ENCODE measurements at regions not wholly inside any gene's neighbourhood (a gene's known extent, or its start where the extent isn't known, plus 50 kb on each side); places are given as distances from the start of the nearest gene placed in this dataset.

DNA sequence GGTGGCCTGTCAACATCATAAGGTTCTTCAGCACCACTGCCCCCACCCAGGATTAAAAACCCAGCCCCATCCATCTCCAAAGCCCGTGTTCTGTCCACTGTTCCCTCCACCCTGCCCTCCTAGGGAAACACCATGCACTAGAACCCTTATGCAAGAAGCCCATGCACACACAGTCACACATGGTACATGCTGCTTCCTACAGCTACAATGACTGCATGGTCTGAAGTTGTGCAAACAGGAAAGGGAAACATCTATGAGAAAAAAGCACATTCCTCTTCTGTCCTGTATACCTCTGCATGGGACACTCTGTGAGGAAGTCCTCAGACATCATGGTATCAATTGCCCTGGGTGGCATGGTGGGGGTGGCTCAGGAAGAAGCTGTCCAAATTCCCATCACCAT, 108.6 kb upstream of the MRPS22 start:
- WGBS, 2 donors: 83 to 92% methylated on average over 1 of the region's 1 CpG
- no peak overlapping the region for H3K4me3 ChIP-seq (ENCODE audit: low read depth, poor library complexity, severe bottlenecking)
- intact Hi-C loops (cut with DNase I; ENCODE audit: low total_unique reads): no loop called here
- DNase-seq (ENCODE audit: low spot score in 2 of 2): no peak
- TF ChIP-seq POLR2A (IDR thresholded peaks at IDR 0.05): no peak
- TF ChIP-seq, protein P1, sequence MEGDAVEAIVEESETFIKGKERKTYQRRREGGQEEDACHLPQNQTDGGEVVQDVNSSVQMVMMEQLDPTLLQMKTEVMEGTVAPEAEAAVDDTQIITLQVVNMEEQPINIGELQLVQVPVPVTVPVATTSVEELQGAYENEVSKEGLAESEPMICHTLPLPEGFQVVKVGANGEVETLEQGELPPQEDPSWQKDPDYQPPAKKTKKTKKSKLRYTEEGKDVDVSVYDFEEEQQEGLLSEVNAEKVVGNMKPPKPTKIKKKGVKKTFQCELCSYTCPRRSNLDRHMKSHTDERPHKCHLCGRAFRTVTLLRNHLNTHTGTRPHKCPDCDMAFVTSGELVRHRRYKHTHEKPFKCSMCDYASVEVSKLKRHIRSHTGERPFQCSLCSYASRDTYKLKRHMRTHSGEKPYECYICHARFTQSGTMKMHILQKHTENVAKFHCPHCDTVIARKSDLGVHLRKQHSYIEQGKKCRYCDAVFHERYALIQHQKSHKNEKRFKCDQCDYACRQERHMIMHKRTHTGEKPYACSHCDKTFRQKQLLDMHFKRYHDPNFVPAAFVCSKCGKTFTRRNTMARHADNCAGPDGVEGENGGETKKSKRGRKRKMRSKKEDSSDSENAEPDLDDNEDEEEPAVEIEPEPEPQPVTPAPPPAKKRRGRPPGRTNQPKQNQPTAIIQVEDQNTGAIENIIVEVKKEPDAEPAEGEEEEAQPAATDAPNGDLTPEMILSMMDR (IDR thresholded peaks at IDR 0.05): no peak

DNA sequence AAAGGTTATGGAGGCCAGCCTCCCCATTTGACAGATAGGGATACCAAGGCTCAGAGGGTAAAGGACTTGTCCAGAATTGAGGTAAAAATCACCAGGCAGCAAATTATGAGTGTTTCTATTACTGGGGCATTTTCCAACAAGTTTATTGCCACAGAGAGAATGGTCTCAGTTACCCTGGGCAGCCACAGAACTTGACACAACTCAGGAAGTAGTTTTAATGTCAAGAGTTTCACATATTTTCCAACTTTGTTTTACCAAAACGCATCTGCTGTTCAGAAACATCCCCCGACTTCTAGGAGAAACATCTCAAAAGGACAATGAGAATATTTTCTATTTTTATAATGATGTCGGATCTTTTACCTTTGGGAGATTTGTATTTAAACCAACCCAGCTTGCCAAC, 107.5 kb upstream of the MRPS22 start:
- TF ChIP-seq, protein P1 (IDR thresholded peaks at IDR 0.05): no peak
- TF ChIP-seq POLR2A (IDR thresholded peaks at IDR 0.05): no peak
- no peak for DNase-seq (ENCODE audit: low spot score in 2 of 2)
- intact Hi-C loops (cut with DNase I; ENCODE audit: low total_unique reads): no loop called here
- H3K4me3 ChIP-seq (ENCODE audit: low read depth, poor library complexity, severe bottlenecking): no peak overlapping the region
- 61 to 64% methylated on average over 3 of the region's 3 CpGs for WGBS, 2 donors

DNA sequence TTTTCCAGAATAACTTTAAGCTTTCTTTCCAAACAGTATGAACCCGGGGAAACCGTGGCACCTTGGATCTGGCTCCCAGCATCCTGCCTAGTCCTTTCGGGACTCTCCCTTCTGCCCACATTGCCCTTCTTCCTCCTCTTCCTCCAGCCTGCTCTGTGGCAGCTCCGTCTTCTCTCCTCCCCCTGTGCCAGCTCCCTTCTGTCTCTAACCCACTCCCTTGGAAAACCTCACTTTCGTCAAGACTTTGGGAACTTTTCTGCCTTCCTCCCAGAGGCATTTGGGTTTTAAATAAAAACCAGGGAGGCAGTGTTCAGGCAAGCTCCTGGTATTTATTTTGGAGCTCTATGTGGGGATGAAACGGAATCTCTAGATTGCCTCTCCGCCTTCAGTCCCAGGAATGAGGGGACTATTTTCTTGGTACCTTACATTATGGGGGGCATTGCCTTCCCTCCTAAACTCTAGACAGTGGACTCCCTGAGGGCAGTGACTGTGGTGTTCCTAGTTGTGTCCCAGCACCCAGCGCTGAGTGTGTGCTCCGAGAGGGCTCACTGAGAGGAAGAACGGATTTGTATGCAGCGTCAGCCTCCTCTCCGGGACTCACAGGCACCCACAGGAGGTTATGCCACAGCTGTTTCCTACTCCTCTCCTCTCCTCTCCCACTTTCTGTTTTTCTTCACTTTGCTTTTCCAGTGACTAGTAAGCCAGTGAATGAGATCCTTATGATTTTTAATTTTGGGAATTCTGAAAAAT, 105.4 kb upstream of the MRPS22 start:
- TF ChIP-seq, protein P1 (IDR thresholded peaks at IDR 0.05): no peak
- TF ChIP-seq POLR2A (IDR thresholded peaks at IDR 0.05): no peak
- no peak for DNase-seq (ENCODE audit: low spot score in 2 of 2)
- WGBS, 2 donors: 36 to 40% methylated on average over 12 of the region's 12 CpGs
- intact Hi-C loops (cut with DNase I; ENCODE audit: low total_unique reads): no loop called here
- H3K4me3 ChIP-seq (ENCODE audit: low read depth, poor library complexity, severe bottlenecking): no peak overlapping the region

DNA sequence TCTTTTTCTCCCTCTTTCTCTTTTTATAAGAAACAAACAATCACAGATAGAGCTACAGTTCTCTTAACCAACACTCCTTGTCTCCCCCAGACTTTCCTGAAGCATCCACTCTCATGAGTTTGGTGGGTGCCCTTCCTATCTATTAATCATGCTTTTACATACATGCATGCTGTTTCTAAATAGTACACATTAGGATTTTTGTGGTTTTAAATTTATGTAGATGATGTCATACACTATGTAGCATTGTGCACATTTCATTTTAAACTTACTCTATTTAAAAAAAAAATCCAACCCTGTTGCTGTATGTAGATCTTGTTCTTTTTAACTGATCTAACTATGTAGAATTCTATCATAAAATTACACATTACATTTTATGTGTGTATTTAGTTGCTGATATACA, 104.3 kb upstream of the MRPS22 start:
- intact Hi-C loops (cut with DNase I; ENCODE audit: low total_unique reads): no loop called here
- DNase-seq (ENCODE audit: low spot score in 2 of 2): no peak
- H3K4me3 ChIP-seq (ENCODE audit: low read depth, poor library complexity, severe bottlenecking): no peak overlapping the region
- TF ChIP-seq, protein P1 (IDR thresholded peaks at IDR 0.05): no peak
- TF ChIP-seq POLR2A (IDR thresholded peaks at IDR 0.05): no peak

DNA sequence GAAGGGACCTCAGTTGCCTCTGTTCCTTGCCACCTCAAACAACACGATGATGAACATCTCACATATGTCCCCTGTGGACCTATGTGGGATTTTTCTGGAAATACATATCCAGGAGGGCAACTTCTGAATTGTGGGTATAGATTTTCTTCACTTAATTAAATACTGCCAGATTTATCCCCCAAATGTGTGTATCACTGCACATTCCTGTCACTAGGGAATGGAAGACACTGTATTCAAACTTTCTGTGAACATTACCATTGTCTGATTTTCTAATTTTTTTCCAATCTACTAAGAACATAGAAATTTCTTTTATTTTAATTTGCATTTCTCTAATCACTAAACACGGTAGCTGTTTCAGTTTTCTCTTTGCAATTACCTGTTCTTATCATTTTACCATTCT, 102.0 kb upstream of the MRPS22 start:
- TF ChIP-seq, protein P1 (IDR thresholded peaks at IDR 0.05): no peak
- no peak for TF ChIP-seq POLR2A (IDR thresholded peaks at IDR 0.05)
- DNase-seq (ENCODE audit: low spot score in 2 of 2): no peak
- 81 to 83% methylated on average over 2 of the region's 2 CpGs for WGBS, 2 donors
- H3K4me3 ChIP-seq (ENCODE audit: low read depth, poor library complexity, severe bottlenecking): no peak overlapping the region
- intact Hi-C loops (cut with DNase I; ENCODE audit: low total_unique reads): no loop called here

- 68 to 75% methylated on average over 4 of the region's 4 CpGs for WGBS, 2 donors
- intact Hi-C loops (cut with DNase I; ENCODE audit: low total_unique reads): no loop called here
- H3K4me3 ChIP-seq (ENCODE audit: low read depth, poor library complexity, severe bottlenecking): no peak overlapping the region
- DNase-seq (ENCODE audit: low spot score in 2 of 2): no peak
- TF ChIP-seq POLR2A (IDR thresholded peaks at IDR 0.05): no peak
Observed at GRCh38 chr3:139243710-139244109, 100.1 kb upstream of the MRPS22 start.

Measured in lower leg skin (tissue), 4 donors.